GM10248 (cell line): ENCODE measurements at regions not wholly inside any gene's neighbourhood (a gene's known extent, or its start where the extent isn't known, plus 50 kb on each side); places are given as distances from the start of the nearest gene placed in this dataset.

Experiments used
- CTCF ChIA-PET: fragments of 300-600 bp; sonication (Branson Sonifier 250); formaldehyde crosslinking; extraction: SDS; loops from one replicate; lab custom pipeline; 2021; ENCODE audit warnings: antibody characterized with exemption; lab: Yijun Ruan, JAX
- POLR2A ChIA-PET: fragments of 350-650 bp; sonication (Branson Sonifier 250); formaldehyde crosslinking; extraction: SDS; loops from one replicate; lab custom pipeline; 2020; ENCODE audit warnings: antibody characterized with exemption; lab: Yijun Ruan, JAX
- DNase-seq: peaks from one replicate; pipeline ENCODE4 v3.0.0; 2012; ENCODE audit errors: extremely low spot score
- CTCF ChIP-seq: IDR thresholded peaks from 2 replicates; pipeline ENCODE4 v1.5.1; 2012; ENCODE audit warnings: mild to moderate bottlenecking, low read depth; ENCODE audit errors: extremely low read depth, missing control alignments, control extremely low read depth

GRCh38 chr12:76252031-76252430 lies 96.2 kb downstream of the BBS10 start:
- POLR2A ChIA-PET = no interaction called here
- CTCF ChIA-PET = no interaction called here
- DNase-seq = no peak
- no peak for TF ChIP-seq CTCF

- ChIA-PET CTCF (interaction anchor here (1.0 to 1.4 kb wide), 3 partner anchors 10 to 14 kb away, joined by 3 to 4 read pairs (median 3); no protein-coding TSS in a partner anchor), POLR2A (no interaction called here)
- no peak for DNase-seq
- TF ChIP-seq CTCF = no peak
Observed at GRCh38 chr12:76250256-76250655, 98.0 kb downstream of the BBS10 start.

- ChIA-PET POLR2A (no interaction called here), CTCF (interaction anchor here (1.2 to 1.6 kb wide), 3 partner anchors 11 to 26 kb away, joined by 3 to 5 read pairs (median 3); no protein-coding TSS in a partner anchor)
- no peak for DNase-seq
- no peak for TF ChIP-seq CTCF
Observed at GRCh38 chr12:76249501-76249900, 98.7 kb downstream of the BBS10 start.

GRCh38 chr12:76247992-76248391 lies 100.2 kb downstream of the BBS10 start:
- POLR2A ChIA-PET = no interaction called here
- DNase-seq = no peak
- CTCF ChIA-PET = interaction anchor here (1.6 to 2.3 kb wide), 2 partner anchors 8 to 25 kb away, joined by 5 to 7 read pairs; no protein-coding TSS in a partner anchor
- no peak for TF ChIP-seq CTCF

- no peak for TF ChIP-seq CTCF
- POLR2A ChIA-PET = no interaction called here
- CTCF ChIA-PET = interaction anchor here (2.3 kb wide), 1 partner anchor 7 kb away, joined by 7 read pairs; no protein-coding TSS in a partner anchor
- DNase-seq = no peak
Observed at GRCh38 chr12:76247026-76247646, 101.1 kb downstream of the BBS10 start.

GRCh38 chr12:76246611-76247010 lies 101.6 kb downstream of the BBS10 start:
- no peak for TF ChIP-seq CTCF
- POLR2A ChIA-PET = no interaction called here
- CTCF ChIA-PET = interaction anchor here (2.3 kb wide), 1 partner anchor 7 kb away, joined by 7 read pairs; no protein-coding TSS in a partner anchor
- DNase-seq = no peak

GRCh38 chr12:76244300-76244699 lies 103.9 kb downstream of the BBS10 start:
- ChIA-PET CTCF (interaction anchor here (1.2 kb wide), 2 partner anchors 8 to 9 kb away, joined by 3 to 5 read pairs; no protein-coding TSS in a partner anchor), POLR2A (no interaction called here)

More at GRCh38 chr12:76244300-76244699, 103.9 kb downstream of the BBS10 start:
- no peak for DNase-seq
- TF ChIP-seq CTCF = no peak
